ENCODE measurements at regions not wholly inside any gene's neighbourhood (a gene's known extent, or its start where the extent isn't known, plus 50 kb on each side); places are given as distances from the start of the nearest gene placed in this dataset.

- Histone ChIP-seq H3K4me2 (no peak overlapping the region), H3F3A (replicated peaks; ENCODE audit: low read depth) (no peaks in the 10 kb centered on the region), H3K79me2 (replicated peaks; ENCODE audit: insufficient read depth) (0 out of 2 replicates have a peak, but pooled peaks cover 3% of the 10 kb centered on the region), H2AFZ (no peak overlapping the region), H3K27ac (ENCODE audit: low read depth) (no peak overlapping the region), H3K27me3 (ENCODE audit: insufficient read depth) (0 out of 2 replicates have a peak, but pooled peaks cover 3% of the 10 kb centered on the region), H3K9me2 (ENCODE audit: insufficient read depth) (no peaks in the 10 kb centered on the region), H4K20me1 (replicated peaks; ENCODE audit: insufficient read depth) (peaks cover 7% of the 10 kb centered on the region; the same call in 1 of the 2 replicates), H3K36me3 (ENCODE audit: insufficient read depth) (no peaks in the 10 kb centered on the region), H3K4me1 (ENCODE audit: insufficient read depth) (peaks cover 8% of the 10 kb centered on the region; the same call in 1 of the 2 replicates), H3K4me3 (no peak overlapping the region)
- H3K4me1 Mint-ChIP-seq: peaks cover 10% of the 10 kb centered on the region
- H3K27me3 Mint-ChIP-seq (ENCODE audit: insufficient read depth, low read depth, poor library complexity): peaks cover 4% of the 10 kb centered on the region
- DNase-seq (ENCODE audit: low spot score) (no peak), ATAC-seq (no peak)
- no peak overlapping the region for H3K27ac Mint-ChIP-seq
- H3K4me3 Mint-ChIP-seq: no peak overlapping the region
- TF ChIP-seq ZNF462 (CRISPR knock-in tag; IDR thresholded peaks at IDR 0.05) (no peak), POLR2AphosphoS5 (IDR thresholded peaks at IDR 0.05; ENCODE audit: low read depth) (no peak), EZH2phosphoT487 (IDR thresholded peaks at IDR 0.05; ENCODE audit: unreplicated experiment) (no peak), ZNF331 (CRISPR knock-in tag; IDR thresholded peaks at IDR 0.05; ENCODE audit: low read depth) (no peak), EZH2 (IDR thresholded peaks at IDR 0.05; ENCODE audit: low read depth, unreplicated experiment) (no peak), STAT1 (IDR thresholded peaks at IDR 0.05; ENCODE audit: unreplicated experiment) (no peak), REST (IDR thresholded peaks at IDR 0.05; ENCODE audit: unreplicated experiment) (no peak), ETS1 (IDR thresholded peaks at IDR 0.05) (no peak), NANOG (IDR thresholded peaks at IDR 0.05; ENCODE audit: borderline replicate concordance) (no peak), ZNF114 (CRISPR knock-in tag; IDR thresholded peaks at IDR 0.05) (no peak), CREB1 (CRISPR knock-in tag; IDR thresholded peaks at IDR 0.05; ENCODE audit: low read depth) (no peak), JUNB (IDR thresholded peaks at IDR 0.05; ENCODE audit: unreplicated experiment) (no peak)
- TF ChIP-seq, protein P1, sequence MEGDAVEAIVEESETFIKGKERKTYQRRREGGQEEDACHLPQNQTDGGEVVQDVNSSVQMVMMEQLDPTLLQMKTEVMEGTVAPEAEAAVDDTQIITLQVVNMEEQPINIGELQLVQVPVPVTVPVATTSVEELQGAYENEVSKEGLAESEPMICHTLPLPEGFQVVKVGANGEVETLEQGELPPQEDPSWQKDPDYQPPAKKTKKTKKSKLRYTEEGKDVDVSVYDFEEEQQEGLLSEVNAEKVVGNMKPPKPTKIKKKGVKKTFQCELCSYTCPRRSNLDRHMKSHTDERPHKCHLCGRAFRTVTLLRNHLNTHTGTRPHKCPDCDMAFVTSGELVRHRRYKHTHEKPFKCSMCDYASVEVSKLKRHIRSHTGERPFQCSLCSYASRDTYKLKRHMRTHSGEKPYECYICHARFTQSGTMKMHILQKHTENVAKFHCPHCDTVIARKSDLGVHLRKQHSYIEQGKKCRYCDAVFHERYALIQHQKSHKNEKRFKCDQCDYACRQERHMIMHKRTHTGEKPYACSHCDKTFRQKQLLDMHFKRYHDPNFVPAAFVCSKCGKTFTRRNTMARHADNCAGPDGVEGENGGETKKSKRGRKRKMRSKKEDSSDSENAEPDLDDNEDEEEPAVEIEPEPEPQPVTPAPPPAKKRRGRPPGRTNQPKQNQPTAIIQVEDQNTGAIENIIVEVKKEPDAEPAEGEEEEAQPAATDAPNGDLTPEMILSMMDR (conservative IDR thresholded peaks at IDR 0.05; ENCODE audit: low read depth in 2 of 2): no peak
- H3K36me3 Mint-ChIP-seq (ENCODE audit: low read depth): no peaks in the 10 kb centered on the region
- no peaks in the 10 kb centered on the region for H3K9me3 Mint-ChIP-seq
These were observed 54.1 kb upstream of the GRIP2 start for GRCh38 chr3:14594234-14594633.
